NCI-H2227 (cell line): ENCODE measurements at regions not wholly inside any gene's neighbourhood (a gene's known extent, or its start where the extent isn't known, plus 50 kb on each side); places are given as distances from the start of the nearest gene placed in this dataset.

Source experiments
- DNase-seq: peaks from one replicate; lab custom pipeline; 2025; ENCODE audit not compliant: unreplicated experiment; lab: John Stamatoyannopoulos, UW

GRCh38 chr10:78759456-78760120 is 309.2 kb upstream of the ZMIZ1 start:
- no peak for DNase-seq

- no peak for DNase-seq
These were observed 308.1 kb upstream of the ZMIZ1 start for GRCh38 chr10:78760463-78761310.

- no peak for DNase-seq
These were observed 307.4 kb upstream of the ZMIZ1 start for GRCh38 chr10:78761311-78761781.

GRCh38 chr10:78762086-78762630 is 306.6 kb upstream of the ZMIZ1 start:
- no peak for DNase-seq

GRCh38 chr10:78763234-78763633 is 305.5 kb upstream of the ZMIZ1 start:
- DNase-seq = no peak

- DNase-seq = no peak
These were observed 304.9 kb upstream of the ZMIZ1 start for GRCh38 chr10:78763651-78764395.

- DNase-seq = no peak
These were observed 304.3 kb upstream of the ZMIZ1 start for GRCh38 chr10:78764436-78764835.

GRCh38 chr10:78764846-78765430 is 303.8 kb upstream of the ZMIZ1 start:
- DNase-seq = no peak

- DNase-seq = no peak
These were observed 302.9 kb upstream of the ZMIZ1 start for GRCh38 chr10:78765726-78766335.

- DNase-seq = no peak
These were observed 302.2 kb upstream of the ZMIZ1 start for GRCh38 chr10:78766603-78767002.

- no peak for DNase-seq
These were observed 300.5 kb upstream of the ZMIZ1 start for GRCh38 chr10:78768041-78768835.

- no peak for DNase-seq
These were observed 299.9 kb upstream of the ZMIZ1 start for GRCh38 chr10:78768876-78769275.

- DNase-seq = no peak
These were observed 299.2 kb upstream of the ZMIZ1 start for GRCh38 chr10:78769526-78769925.

GRCh38 chr10:78770167-78771090 is 298.3 kb upstream of the ZMIZ1 start:
- no peak for DNase-seq

- no peak for DNase-seq
These were observed 297.5 kb upstream of the ZMIZ1 start for GRCh38 chr10:78771260-78771659.

GRCh38 chr10:78771808-78772455 is 296.8 kb upstream of the ZMIZ1 start:
- peak; percentile 51 for DNase-seq

- DNase-seq = no peak
These were observed 296.3 kb upstream of the ZMIZ1 start for GRCh38 chr10:78772486-78772885.

GRCh38 chr10:78772986-78773530 is 295.7 kb upstream of the ZMIZ1 start:
- no peak for DNase-seq
